ENCODE measurements at regions not wholly inside any gene's neighbourhood (a gene's known extent, or its start where the extent isn't known, plus 50 kb on each side); places are given as distances from the start of the nearest gene placed in this dataset.

DNA sequence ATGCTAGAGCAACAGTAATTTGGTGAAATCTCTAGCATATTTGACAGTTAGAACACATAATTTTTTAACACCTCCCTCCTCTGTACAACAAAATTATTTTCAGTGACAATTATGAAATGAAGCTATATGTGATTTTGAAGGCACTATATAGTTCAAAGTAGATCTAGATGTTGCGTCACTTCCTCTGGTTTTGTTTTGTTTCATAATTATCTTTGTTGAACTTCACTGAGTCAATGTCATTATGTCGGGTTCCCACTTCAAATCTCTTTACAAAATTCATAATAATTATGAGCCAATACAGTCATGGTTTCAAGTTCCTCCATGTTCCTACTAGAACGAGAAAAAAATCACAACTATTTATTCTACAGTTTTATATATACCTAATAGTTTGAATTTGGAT is 254.8 kb upstream of the PLXNA2 start:
- Histone ChIP-seq H3K36me3 (ENCODE audit: control insufficient read depth, insufficient read depth, low read length) (no peaks in the 10 kb centered on the region), H3K9me3 (ENCODE audit: control insufficient read depth, insufficient read depth, low read depth, low read length) (no peaks in the 10 kb centered on the region), H3K4me3 (ENCODE audit: low read depth in 2 of 2, low read length in 2 of 2) (no peak overlapping the region), H3K4me1 (ENCODE audit: control insufficient read depth, insufficient read depth, low read length) (no peaks in the 10 kb centered on the region), H3K27me3 (ENCODE audit: control insufficient read depth, insufficient read depth, low read length) (no peaks in the 10 kb centered on the region), H3K27ac (ENCODE audit: low read length) (no peak overlapping the region)
- in situ Hi-C loops (cut with HindIII; ENCODE audit: low pct_unique_long_range_greater_than_20kb, low sequenced_read_pairs) (no loop called here), intact Hi-C loops (cut with micrococcal nuclease; ENCODE audit: unreplicated experiment) (no loop called here)
- no peak for DNase-seq (ENCODE audit: low read depth, low spot score)
- CTCF ChIA-PET, result no interaction called here
- no peak for ATAC-seq
- TF ChIP-seq, protein P1, sequence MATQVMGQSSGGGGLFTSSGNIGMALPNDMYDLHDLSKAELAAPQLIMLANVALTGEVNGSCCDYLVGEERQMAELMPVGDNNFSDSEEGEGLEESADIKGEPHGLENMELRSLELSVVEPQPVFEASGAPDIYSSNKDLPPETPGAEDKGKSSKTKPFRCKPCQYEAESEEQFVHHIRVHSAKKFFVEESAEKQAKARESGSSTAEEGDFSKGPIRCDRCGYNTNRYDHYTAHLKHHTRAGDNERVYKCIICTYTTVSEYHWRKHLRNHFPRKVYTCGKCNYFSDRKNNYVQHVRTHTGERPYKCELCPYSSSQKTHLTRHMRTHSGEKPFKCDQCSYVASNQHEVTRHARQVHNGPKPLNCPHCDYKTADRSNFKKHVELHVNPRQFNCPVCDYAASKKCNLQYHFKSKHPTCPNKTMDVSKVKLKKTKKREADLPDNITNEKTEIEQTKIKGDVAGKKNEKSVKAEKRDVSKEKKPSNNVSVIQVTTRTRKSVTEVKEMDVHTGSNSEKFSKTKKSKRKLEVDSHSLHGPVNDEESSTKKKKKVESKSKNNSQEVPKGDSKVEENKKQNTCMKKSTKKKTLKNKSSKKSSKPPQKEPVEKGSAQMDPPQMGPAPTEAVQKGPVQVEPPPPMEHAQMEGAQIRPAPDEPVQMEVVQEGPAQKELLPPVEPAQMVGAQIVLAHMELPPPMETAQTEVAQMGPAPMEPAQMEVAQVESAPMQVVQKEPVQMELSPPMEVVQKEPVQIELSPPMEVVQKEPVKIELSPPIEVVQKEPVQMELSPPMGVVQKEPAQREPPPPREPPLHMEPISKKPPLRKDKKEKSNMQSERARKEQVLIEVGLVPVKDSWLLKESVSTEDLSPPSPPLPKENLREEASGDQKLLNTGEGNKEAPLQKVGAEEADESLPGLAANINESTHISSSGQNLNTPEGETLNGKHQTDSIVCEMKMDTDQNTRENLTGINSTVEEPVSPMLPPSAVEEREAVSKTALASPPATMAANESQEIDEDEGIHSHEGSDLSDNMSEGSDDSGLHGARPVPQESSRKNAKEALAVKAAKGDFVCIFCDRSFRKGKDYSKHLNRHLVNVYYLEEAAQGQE (IDR thresholded peaks at IDR 0.05; ENCODE audit: insufficient read depth in 1 of 2, low read depth in 2 of 2, low read length in 1 of 2), result no peak
- TF ChIP-seq CTCF (IDR thresholded peaks at IDR 0.05), result no peak
- TF ChIP-seq SIN3A (IDR thresholded peaks at IDR 0.05; ENCODE audit: borderline replicate concordance, insufficient read depth, low read depth, low read length), result no peak
- no peak for TF ChIP-seq TCF7L2 (IDR thresholded peaks at IDR 0.05; ENCODE audit: low read depth, low read length)
- TF ChIP-seq POLR2AphosphoS5 (IDR thresholded peaks at IDR 0.05; ENCODE audit: low read depth, low read length), result no peak
- BruUV-seq (replicated peaks), result no TSS peak
- POLR2A ChIA-PET, result no interaction called here

DNA sequence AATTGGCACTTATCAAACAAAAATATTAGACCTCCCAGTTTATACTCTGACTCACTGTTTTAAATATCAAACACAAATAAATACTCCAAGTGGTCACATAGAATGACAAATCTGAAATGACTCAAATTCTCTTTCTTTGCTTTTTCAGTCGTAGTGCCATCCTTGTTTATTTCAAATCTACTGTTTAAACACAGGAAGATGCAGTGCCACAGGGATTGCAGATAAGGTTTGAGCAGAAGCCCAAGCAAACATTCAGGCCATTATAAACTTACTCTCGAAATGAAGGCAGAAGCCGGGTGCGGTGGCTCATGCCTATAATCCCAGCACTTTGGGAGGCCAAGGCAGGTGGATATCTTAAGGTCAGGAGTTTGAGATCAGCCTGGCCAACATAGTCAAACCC is 255.4 kb upstream of the PLXNA2 start:
- Histone ChIP-seq H3K27me3 (ENCODE audit: control insufficient read depth, insufficient read depth, low read length) (no peaks in the 10 kb centered on the region), H3K4me1 (ENCODE audit: control insufficient read depth, insufficient read depth, low read length) (no peaks in the 10 kb centered on the region), H3K27ac (ENCODE audit: low read length) (no peak overlapping the region), H3K9me3 (ENCODE audit: control insufficient read depth, insufficient read depth, low read depth, low read length) (no peaks in the 10 kb centered on the region), H3K36me3 (ENCODE audit: control insufficient read depth, insufficient read depth, low read length) (no peaks in the 10 kb centered on the region), H3K4me3 (ENCODE audit: low read depth in 2 of 2, low read length in 2 of 2) (no peak overlapping the region)
- no TSS peak for BruUV-seq (replicated peaks)
- ChIA-PET POLR2A (no interaction called here), CTCF (no interaction called here)
- in situ Hi-C loops (cut with HindIII; ENCODE audit: low pct_unique_long_range_greater_than_20kb, low sequenced_read_pairs) (no loop called here), intact Hi-C loops (cut with micrococcal nuclease; ENCODE audit: unreplicated experiment) (no loop called here)
- TF ChIP-seq SIN3A (IDR thresholded peaks at IDR 0.05; ENCODE audit: borderline replicate concordance, insufficient read depth, low read depth, low read length), result no peak
- TF ChIP-seq POLR2AphosphoS5 (IDR thresholded peaks at IDR 0.05; ENCODE audit: low read depth, low read length), result no peak
- TF ChIP-seq, protein P1 (IDR thresholded peaks at IDR 0.05; ENCODE audit: insufficient read depth in 1 of 2, low read depth in 2 of 2, low read length in 1 of 2), result no peak
- no peak for TF ChIP-seq TCF7L2 (IDR thresholded peaks at IDR 0.05; ENCODE audit: low read depth, low read length)
- no peak for ATAC-seq
- no peak for DNase-seq (ENCODE audit: low read depth, low spot score)
